RWPE2 (cell line): ENCODE measurements at regions not wholly inside any gene's neighbourhood (a gene's known extent, or its start where the extent isn't known, plus 50 kb on each side); places are given as distances from the start of the nearest gene placed in this dataset.

Experiments used
- ATAC-seq: fragments of 200-7000 bp; cut with Tn5 transposase; 3 replicates; pipeline ENCODE4 v1.9.1; 2021; ENCODE audit warnings: low read depth
- DNase-seq: peaks from one replicate; pipeline ENCODE4 v3.0.0-alpha.2; 2020; ENCODE audit warnings: low spot score
- H3K27ac ChIP-seq: fragments of 450-650 bp; 2 replicates; pipeline ENCODE4 v1.5.1; 2017; ENCODE audit warnings: mild to moderate bottlenecking; ENCODE audit not compliant: poor library complexity, severe bottlenecking
- H3K27me3 ChIP-seq: fragments of 250-450 bp; sonication (Bioruptor Pico); 2 replicates; pipeline ENCODE4 v1.5.1; 2021; ENCODE audit warnings: mild to moderate bottlenecking, moderate library complexity; ENCODE audit not compliant: insufficient read depth, poor library complexity, severe bottlenecking
- H3K36me3 ChIP-seq: fragments of 250-450 bp; sonication (Bioruptor Pico); 2 replicates; pipeline ENCODE4 v1.5.1; 2020; ENCODE audit warnings: low read depth, mild to moderate bottlenecking, moderate library complexity
- H3K4me1 ChIP-seq: fragments of 250-450 bp; sonication (Bioruptor Pico); 2 replicates; pipeline ENCODE4 v1.5.1; 2021; ENCODE audit warnings: mild to moderate bottlenecking, moderate library complexity; ENCODE audit not compliant: insufficient read depth, poor library complexity, severe bottlenecking
- H3K4me3 ChIP-seq: fragments of 250-450 bp; sonication (Bioruptor Pico); 2 replicates; pipeline ENCODE4 v1.5.1; 2021; ENCODE audit warnings: mild to moderate bottlenecking, moderate library complexity; ENCODE audit not compliant: severe bottlenecking
- H3K9me3 ChIP-seq: fragments of 250-450 bp; sonication (Bioruptor Pico); 2 replicates; pipeline ENCODE4 v1.5.1; 2021; ENCODE audit warnings: mild to moderate bottlenecking, moderate library complexity; ENCODE audit not compliant: severe bottlenecking
- CTCF ChIP-seq: fragments of 450-650 bp; IDR thresholded peaks from one replicate; pipeline ENCODE4 v1.5.1; 2017; ENCODE audit warnings: mild to moderate bottlenecking, moderate library complexity; ENCODE audit not compliant: poor library complexity, severe bottlenecking

GRCh38 chr2:138846216-138846821, 66.1 kb upstream of the NXPH2 start:
- H3K4me3 ChIP-seq: no peak overlapping the region
- DNase-seq: no peak
- H3K4me1 ChIP-seq: no peaks in the 10 kb centered on the region
- H3K36me3 ChIP-seq: no peaks in the 10 kb centered on the region
- no peak overlapping the region for H3K27ac ChIP-seq
- H3K9me3 ChIP-seq: no peaks in the 10 kb centered on the region
- peak; percentile 82 for TF ChIP-seq CTCF
- H3K27me3 ChIP-seq: no peaks in the 10 kb centered on the region
- ATAC-seq: peak; percentile 72

- H3K27ac ChIP-seq: no peak overlapping the region
- TF ChIP-seq CTCF: no peak
- H3K27me3 ChIP-seq: peaks cover 3% of the 10 kb centered on the region
- H3K4me1 ChIP-seq: no peaks in the 10 kb centered on the region
- DNase-seq (no peak), ATAC-seq (no peak)
- no peaks in the 10 kb centered on the region for H3K9me3 ChIP-seq
- no peaks in the 10 kb centered on the region for H3K36me3 ChIP-seq
- H3K4me3 ChIP-seq: no peak overlapping the region
Measured at GRCh38 chr2:138842341-138842740, 62.2 kb upstream of the NXPH2 start.

- Histone ChIP-seq H3K4me1 (no peaks in the 10 kb centered on the region), H3K27me3 (peaks cover 6% of the 10 kb centered on the region), H3K9me3 (no peaks in the 10 kb centered on the region), H3K36me3 (no peaks in the 10 kb centered on the region), H3K4me3 (no peak overlapping the region), H3K27ac (no peak overlapping the region)
- TF ChIP-seq CTCF: no peak
- DNase-seq: no peak
- no peak for ATAC-seq
Measured at GRCh38 chr2:138841459-138841858, 61.3 kb upstream of the NXPH2 start.

- no peak for TF ChIP-seq CTCF
- Histone ChIP-seq H3K9me3 (no peaks in the 10 kb centered on the region), H3K27me3 (peaks cover 12% of the 10 kb centered on the region), H3K4me1 (no peaks in the 10 kb centered on the region), H3K27ac (no peak overlapping the region), H3K4me3 (no peak overlapping the region), H3K36me3 (no peaks in the 10 kb centered on the region)
- ATAC-seq: no peak
- DNase-seq: no peak
Measured at GRCh38 chr2:138838851-138839620, 58.8 kb upstream of the NXPH2 start.

GRCh38 chr2:138831691-138832090, 51.5 kb upstream of the NXPH2 start:
- TF ChIP-seq CTCF: no peak
- H3K9me3 ChIP-seq: no peaks in the 10 kb centered on the region
- ATAC-seq: peak; percentile 82
- no peak overlapping the region for H3K4me3 ChIP-seq
- H3K36me3 ChIP-seq: no peaks in the 10 kb centered on the region
- no peaks in the 10 kb centered on the region for H3K4me1 ChIP-seq
- no peak for DNase-seq
- H3K27me3 ChIP-seq: peaks cover 8% of the 10 kb centered on the region
- H3K27ac ChIP-seq: no peak overlapping the region
